ENCODE measurements at regions not wholly inside any gene's neighbourhood (a gene's known extent, or its start where the extent isn't known, plus 50 kb on each side); places are given as distances from the start of the nearest gene placed in this dataset.

DNA sequence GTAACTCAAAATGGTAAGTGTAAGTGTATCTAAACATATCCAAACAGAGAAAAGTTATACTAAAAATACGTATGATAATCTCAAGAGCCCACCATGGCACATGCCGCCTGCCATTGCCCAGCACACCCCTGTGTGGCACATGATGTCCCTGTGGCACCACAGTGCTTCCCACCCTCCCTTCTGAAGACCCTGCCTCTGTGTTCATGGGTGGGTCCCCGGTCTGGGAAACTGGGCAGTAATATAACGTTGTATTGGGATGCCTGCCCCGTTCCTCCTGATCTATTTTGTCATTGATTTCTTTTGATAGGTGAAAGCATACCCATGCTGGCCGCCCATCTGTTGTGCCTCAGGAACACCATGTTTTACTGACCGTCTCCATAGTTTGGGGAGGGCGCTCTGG, 296.8 kb upstream of the SHH start:
- intact Hi-C loops (cut with DNase I) = no loop called here
- Histone ChIP-seq H3K4me3 (no peak overlapping the region), H3K36me3 (no peaks in the 10 kb centered on the region), H3K4me1 (no peaks in the 10 kb centered on the region), H3K27me3 (peaks cover 0 to 3% (median 0%) of the 10 kb centered on the region in 4 donors), H3K9me3 (no peaks in the 10 kb centered on the region), H3K27ac (no peak overlapping the region)
- no peak for TF ChIP-seq POLR2A (IDR thresholded peaks at IDR 0.05)
- TF ChIP-seq, protein P1, sequence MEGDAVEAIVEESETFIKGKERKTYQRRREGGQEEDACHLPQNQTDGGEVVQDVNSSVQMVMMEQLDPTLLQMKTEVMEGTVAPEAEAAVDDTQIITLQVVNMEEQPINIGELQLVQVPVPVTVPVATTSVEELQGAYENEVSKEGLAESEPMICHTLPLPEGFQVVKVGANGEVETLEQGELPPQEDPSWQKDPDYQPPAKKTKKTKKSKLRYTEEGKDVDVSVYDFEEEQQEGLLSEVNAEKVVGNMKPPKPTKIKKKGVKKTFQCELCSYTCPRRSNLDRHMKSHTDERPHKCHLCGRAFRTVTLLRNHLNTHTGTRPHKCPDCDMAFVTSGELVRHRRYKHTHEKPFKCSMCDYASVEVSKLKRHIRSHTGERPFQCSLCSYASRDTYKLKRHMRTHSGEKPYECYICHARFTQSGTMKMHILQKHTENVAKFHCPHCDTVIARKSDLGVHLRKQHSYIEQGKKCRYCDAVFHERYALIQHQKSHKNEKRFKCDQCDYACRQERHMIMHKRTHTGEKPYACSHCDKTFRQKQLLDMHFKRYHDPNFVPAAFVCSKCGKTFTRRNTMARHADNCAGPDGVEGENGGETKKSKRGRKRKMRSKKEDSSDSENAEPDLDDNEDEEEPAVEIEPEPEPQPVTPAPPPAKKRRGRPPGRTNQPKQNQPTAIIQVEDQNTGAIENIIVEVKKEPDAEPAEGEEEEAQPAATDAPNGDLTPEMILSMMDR (IDR thresholded peaks at IDR 0.05) = no peak
- DNase-seq = no peak
- WGBS, 2 donors = 93 to 98% methylated on average over 6 to 8 of the region's 8 CpGs

DNA sequence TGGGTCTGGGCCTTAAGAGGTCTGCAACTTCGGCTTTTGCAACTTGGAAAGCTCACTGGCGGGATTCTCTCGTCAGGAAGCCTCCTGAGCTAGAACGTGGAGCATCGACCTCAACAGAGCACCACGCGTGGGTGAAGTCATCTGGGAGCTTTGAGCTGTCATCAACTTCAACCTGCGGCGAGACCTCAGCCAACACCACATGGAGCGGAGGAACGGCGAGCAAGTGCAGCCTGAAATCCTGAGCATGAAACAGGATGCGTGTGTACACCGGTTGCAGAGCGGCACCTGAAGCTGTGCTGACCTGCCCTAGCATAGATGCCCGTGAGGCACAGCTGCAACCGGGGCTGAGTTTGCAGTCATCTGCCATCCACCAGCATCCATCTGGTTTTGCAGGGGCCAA, 295.7 kb upstream of the SHH start:
- WGBS, 2 donors = 83 to 87% methylated on average over 3 to 7 of the region's 17 CpGs
- H3K27me3 ChIP-seq = peaks cover 0 to 3% (median 0%) of the 10 kb centered on the region in 4 donors
- DNase-seq = no peak
- no peak overlapping the region for H3K4me3 ChIP-seq
- TF ChIP-seq POLR2A (IDR thresholded peaks at IDR 0.05) = no peak
- TF ChIP-seq, protein P1 (IDR thresholded peaks at IDR 0.05) = no peak
- intact Hi-C loops (cut with DNase I) = no loop called here
- H3K27ac ChIP-seq = no peak overlapping the region
- H3K9me3 ChIP-seq = no peaks in the 10 kb centered on the region
- no peaks in the 10 kb centered on the region for H3K4me1 ChIP-seq
- no peaks in the 10 kb centered on the region for H3K36me3 ChIP-seq

DNA sequence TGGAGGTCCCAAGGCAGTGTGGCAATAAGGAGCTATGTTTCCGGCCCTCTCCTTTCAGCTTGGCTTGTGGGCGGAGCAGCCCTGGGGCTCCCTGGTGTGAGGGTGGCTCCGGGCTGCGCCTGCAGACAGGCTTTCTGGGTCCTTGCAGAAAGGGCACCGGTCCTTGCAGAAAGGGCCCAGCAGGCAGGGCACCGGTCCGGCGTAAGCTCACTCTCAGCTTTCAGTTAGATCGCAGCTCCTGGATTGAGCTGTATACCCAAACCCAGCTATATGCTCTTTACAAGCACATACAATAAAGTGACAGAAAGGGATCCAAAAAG, 293.8 kb upstream of the SHH start:
- Histone ChIP-seq H3K4me3 (no peak overlapping the region), H3K4me1 (no peaks in the 10 kb centered on the region), H3K27me3 (peaks cover 0 to 3% (median 0%) of the 10 kb centered on the region in 4 donors), H3K36me3 (no peaks in the 10 kb centered on the region), H3K9me3 (no peaks in the 10 kb centered on the region), H3K27ac (no peak overlapping the region)
- intact Hi-C loops (cut with DNase I) = no loop called here
- no peak for DNase-seq
- WGBS, 2 donors = 85 to 93% methylated on average over 4 to 5 of the region's 9 CpGs
- TF ChIP-seq, protein P1 (IDR thresholded peaks at IDR 0.05) = no peak
- no peak for TF ChIP-seq POLR2A (IDR thresholded peaks at IDR 0.05)

DNA sequence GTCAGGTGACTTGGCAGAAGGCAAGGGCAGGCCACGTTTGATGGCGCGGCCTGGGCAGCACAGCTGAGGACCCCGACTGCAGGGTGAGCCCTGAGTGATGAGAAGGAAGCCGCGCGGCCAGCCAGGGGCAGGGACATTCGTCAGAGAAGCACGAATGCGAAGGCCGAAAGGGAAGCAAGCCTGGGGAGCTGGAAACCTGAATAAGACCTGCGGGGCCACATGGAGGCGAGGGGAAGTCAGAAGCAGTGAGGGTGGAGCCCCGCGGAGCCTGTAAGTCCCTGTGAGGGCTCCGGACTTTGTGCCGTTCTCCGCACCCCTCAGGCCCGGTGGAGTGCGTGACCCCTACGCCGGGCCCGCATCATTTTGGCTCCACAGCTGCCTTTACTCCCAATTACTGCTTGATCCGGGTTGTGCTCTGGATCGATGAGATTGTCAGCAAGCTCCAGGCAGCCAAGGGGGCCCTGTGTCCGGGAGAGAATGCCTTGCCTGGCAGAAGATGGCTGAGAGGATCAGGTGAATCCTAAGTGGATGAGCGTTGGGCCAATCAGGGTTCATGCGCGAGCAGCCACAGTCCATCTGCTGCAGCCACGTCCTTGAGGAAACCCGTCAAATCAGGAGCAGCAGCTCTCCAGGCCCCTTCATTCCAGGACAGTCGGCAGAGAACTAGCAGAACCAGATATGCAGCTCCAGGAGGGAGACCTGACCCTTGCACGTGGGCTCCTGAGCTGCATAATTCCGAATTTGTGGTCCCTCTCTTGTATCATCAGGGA, 293.3 kb upstream of the SHH start:
- no peaks in the 10 kb centered on the region for H3K9me3 ChIP-seq
- no peak for DNase-seq
- no peaks in the 10 kb centered on the region for H3K4me1 ChIP-seq
- intact Hi-C loops (cut with DNase I) = no loop called here
- no peak for TF ChIP-seq POLR2A (IDR thresholded peaks at IDR 0.05)
- TF ChIP-seq, protein P1 (IDR thresholded peaks at IDR 0.05) = no peak
- 87 to 89% methylated on average over 21 to 27 of the region's 34 CpGs for WGBS, 2 donors
- H3K27ac ChIP-seq = no peak overlapping the region
- H3K36me3 ChIP-seq = no peaks in the 10 kb centered on the region
- H3K4me3 ChIP-seq = no peak overlapping the region
- peaks cover 0 to 3% (median 0%) of the 10 kb centered on the region in 4 donors for H3K27me3 ChIP-seq

DNA sequence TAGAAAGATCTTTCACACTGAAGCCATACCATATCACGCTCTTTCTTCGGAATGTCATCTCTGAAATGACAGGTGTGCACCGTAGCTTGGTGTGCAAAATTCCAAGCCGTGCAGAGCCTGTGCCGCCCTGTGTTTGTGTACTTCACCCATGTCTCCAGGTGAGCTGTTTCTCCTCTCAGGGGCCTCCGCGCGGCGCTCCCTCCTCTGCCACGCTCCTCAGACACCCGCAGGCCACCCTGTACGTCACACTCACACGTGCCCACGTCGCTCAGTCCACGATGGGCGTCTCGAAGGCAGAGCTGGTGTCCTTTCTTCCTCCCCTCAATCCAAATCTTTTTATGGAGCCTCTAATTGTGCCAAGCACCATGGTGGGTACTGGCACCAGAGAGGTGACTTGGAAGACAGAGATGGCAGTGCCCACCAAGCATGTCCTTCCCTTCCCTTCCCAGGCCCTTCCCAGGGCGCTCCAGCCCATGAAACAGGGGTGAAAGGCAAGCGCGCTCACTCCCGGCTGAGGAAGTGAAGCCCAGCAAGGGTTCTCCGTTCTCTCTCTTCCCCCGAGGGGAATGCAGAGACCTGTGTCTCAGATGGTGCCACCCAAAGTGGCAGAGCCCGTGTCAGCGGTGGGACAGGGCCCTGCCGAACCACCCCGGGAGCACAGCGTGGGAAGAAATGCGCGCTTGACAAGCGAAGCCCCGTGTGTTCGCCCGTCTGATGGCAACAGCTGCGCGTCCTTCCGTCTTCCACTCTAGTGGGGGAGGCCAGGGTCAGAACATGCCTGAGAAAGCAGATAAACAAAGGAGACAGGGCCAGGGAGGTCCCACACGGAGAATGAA, 292.5 kb upstream of the SHH start:
- no peak overlapping the region for H3K4me3 ChIP-seq
- H3K27ac ChIP-seq = no peak overlapping the region
- WGBS, 2 donors = 79 to 89% methylated on average over 27 to 34 of the region's 39 CpGs
- intact Hi-C loops (cut with DNase I) = no loop called here
- no peaks in the 10 kb centered on the region for H3K36me3 ChIP-seq
- peaks cover 0 to 3% (median 0%) of the 10 kb centered on the region in 4 donors for H3K27me3 ChIP-seq
- H3K4me1 ChIP-seq = no peaks in the 10 kb centered on the region
- DNase-seq = no peak
- no peaks in the 10 kb centered on the region for H3K9me3 ChIP-seq
- TF ChIP-seq, protein P1 (IDR thresholded peaks at IDR 0.05) = no peak
- no peak for TF ChIP-seq POLR2A (IDR thresholded peaks at IDR 0.05)

Measured in esophagus squamous epithelium (tissue), 5 donors.